ENCODE measurements at regions not wholly inside any gene's neighbourhood (a gene's known extent, or its start where the extent isn't known, plus 50 kb on each side); places are given as distances from the start of the nearest gene placed in this dataset.

DNA sequence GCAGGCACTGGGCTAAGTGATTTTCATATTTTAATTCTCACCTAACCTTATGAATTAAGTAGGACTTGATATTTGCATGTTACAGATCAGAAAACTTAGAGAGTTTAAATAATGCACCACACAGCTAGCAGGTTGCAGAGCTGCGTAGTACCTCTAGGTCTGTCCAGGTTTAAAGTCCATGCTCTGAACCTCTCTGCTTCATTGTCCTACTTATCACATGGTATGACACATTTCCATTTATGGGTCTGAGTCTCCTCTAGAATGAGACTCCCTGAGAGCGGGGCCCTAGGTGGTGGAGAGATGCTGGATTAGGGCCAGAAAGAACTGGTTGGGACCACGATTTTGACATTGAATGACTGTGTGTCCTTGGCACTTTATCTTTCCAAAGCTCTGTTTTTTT is 102.5 kb upstream of the USP24 start:
- TF ChIP-seq ZBTB7A (IDR thresholded peaks at IDR 0.05; ENCODE audit: low read depth) (no peak), EP300 (IDR thresholded peaks at IDR 0.05; ENCODE audit: borderline replicate concordance) (no peak), CREB1 (IDR thresholded peaks at IDR 0.05; ENCODE audit: low read depth) (no peak), EGR1 (IDR thresholded peaks at IDR 0.05) (no peak), TCF12 (IDR thresholded peaks at IDR 0.05; ENCODE audit: low read depth) (no peak), RAD21 (IDR thresholded peaks at IDR 0.05; ENCODE audit: low read depth) (no peak), USF1 (IDR thresholded peaks at IDR 0.05) (no peak), TAF1 (IDR thresholded peaks at IDR 0.05; ENCODE audit: low read depth) (no peak), TEAD4 (IDR thresholded peaks at IDR 0.05) (no peak), YY1 (IDR thresholded peaks at IDR 0.05; ENCODE audit: low read depth) (no peak), CEBPB (IDR thresholded peaks at IDR 0.05) (no peak)
- TF ChIP-seq, protein P1, sequence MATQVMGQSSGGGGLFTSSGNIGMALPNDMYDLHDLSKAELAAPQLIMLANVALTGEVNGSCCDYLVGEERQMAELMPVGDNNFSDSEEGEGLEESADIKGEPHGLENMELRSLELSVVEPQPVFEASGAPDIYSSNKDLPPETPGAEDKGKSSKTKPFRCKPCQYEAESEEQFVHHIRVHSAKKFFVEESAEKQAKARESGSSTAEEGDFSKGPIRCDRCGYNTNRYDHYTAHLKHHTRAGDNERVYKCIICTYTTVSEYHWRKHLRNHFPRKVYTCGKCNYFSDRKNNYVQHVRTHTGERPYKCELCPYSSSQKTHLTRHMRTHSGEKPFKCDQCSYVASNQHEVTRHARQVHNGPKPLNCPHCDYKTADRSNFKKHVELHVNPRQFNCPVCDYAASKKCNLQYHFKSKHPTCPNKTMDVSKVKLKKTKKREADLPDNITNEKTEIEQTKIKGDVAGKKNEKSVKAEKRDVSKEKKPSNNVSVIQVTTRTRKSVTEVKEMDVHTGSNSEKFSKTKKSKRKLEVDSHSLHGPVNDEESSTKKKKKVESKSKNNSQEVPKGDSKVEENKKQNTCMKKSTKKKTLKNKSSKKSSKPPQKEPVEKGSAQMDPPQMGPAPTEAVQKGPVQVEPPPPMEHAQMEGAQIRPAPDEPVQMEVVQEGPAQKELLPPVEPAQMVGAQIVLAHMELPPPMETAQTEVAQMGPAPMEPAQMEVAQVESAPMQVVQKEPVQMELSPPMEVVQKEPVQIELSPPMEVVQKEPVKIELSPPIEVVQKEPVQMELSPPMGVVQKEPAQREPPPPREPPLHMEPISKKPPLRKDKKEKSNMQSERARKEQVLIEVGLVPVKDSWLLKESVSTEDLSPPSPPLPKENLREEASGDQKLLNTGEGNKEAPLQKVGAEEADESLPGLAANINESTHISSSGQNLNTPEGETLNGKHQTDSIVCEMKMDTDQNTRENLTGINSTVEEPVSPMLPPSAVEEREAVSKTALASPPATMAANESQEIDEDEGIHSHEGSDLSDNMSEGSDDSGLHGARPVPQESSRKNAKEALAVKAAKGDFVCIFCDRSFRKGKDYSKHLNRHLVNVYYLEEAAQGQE (IDR thresholded peaks at IDR 0.05; ENCODE audit: low read depth) = no peak
- TF ChIP-seq, protein P2, sequence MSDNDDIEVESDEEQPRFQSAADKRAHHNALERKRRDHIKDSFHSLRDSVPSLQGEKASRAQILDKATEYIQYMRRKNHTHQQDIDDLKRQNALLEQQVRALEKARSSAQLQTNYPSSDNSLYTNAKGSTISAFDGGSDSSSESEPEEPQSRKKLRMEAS (IDR thresholded peaks at IDR 0.05) = no peak
